Activated naive CD8-positive, alpha-beta T cell (primary cell): ENCODE measurements at regions not wholly inside any gene's neighbourhood (a gene's known extent, or its start where the extent isn't known, plus 50 kb on each side); places are given as distances from the start of the nearest gene placed in this dataset.

Source experiments
- H3K27ac Mint-ChIP-seq: one replicate; pipeline ENCODE4 v1.8.0; 2021; ENCODE audit warnings: mixed read lengths
- H3K27me3 Mint-ChIP-seq: one replicate; pipeline ENCODE4 v1.8.0; 2021; ENCODE audit warnings: mixed read lengths
- H3K36me3 Mint-ChIP-seq: one replicate; pipeline ENCODE4 v1.8.0; 2021; ENCODE audit warnings: mixed read lengths
- H3K4me1 Mint-ChIP-seq: one replicate; pipeline ENCODE4 v1.8.0; 2021; ENCODE audit warnings: low read depth, mixed read lengths
- H3K4me3 Mint-ChIP-seq: one replicate; pipeline ENCODE4 v1.8.0; 2021; ENCODE audit warnings: mild to moderate bottlenecking, mixed read lengths
- H3K9me3 Mint-ChIP-seq: one replicate; pipeline ENCODE4 v1.8.0; 2021; ENCODE audit warnings: low read depth, mixed read lengths

- Mint-ChIP-seq H3K4me3 (no peak overlapping the region), H3K36me3 (peaks cover 2% of the 10 kb centered on the region), H3K9me3 (no peaks in the 10 kb centered on the region), H3K27ac (no peak overlapping the region), H3K4me1 (peaks cover 2% of the 10 kb centered on the region), H3K27me3 (peaks cover 24% of the 10 kb centered on the region)
Measured at GRCh38 chr13:99911965-99912566, 59.5 kb downstream of the ZIC5 start.

- peaks cover 25% of the 10 kb centered on the region for H3K27me3 Mint-ChIP-seq
- peaks cover 2% of the 10 kb centered on the region for H3K36me3 Mint-ChIP-seq
- no peak overlapping the region for H3K27ac Mint-ChIP-seq
- no peak overlapping the region for H3K4me3 Mint-ChIP-seq
- H3K4me1 Mint-ChIP-seq: no peaks in the 10 kb centered on the region
- H3K9me3 Mint-ChIP-seq: no peaks in the 10 kb centered on the region
Measured at GRCh38 chr13:99911069-99911964, 60.2 kb downstream of the ZIC5 start.

DNA sequence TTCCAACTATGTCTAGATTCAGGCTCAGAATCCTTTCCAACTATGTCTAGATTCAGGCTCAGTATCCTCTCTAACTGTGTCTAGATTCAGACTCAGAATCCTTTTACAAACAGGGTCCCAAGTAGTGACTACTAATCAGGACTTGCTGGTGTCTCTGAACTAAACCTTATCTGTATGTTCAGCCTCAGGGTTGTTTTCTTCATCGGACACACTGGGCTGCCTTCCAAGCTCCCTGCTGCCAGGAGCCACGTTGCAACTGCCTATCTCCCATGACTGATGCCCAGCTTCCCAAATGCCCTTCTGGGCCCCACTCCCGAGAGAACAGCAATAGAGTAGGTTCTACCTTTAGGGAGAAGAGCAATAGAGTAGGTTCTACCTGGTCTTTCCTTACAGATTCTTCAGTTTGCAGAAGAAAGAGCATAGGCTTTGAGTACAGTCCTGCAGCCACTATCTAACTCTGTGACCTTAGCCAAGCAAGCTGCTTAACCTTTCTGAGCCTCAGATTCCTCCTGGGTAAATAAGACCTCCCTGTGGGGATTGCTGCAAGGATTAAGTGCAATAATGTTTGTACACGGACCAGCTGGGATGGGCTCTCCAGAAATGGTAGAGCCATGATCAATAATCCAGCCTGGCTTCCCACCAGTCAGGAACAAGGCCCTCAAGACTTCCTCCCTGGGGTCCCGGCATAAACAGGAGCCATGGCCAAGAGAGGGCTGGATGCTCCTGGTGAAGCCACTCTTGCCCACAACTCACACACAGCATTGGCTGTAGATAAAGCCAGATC lies 61.5 kb downstream of the ZIC5 start:
- Mint-ChIP-seq H3K36me3 (peaks cover 2% of the 10 kb centered on the region), H3K4me3 (no peak overlapping the region), H3K9me3 (no peaks in the 10 kb centered on the region), H3K4me1 (no peaks in the 10 kb centered on the region), H3K27ac (no peak overlapping the region), H3K27me3 (peaks cover 30% of the 10 kb centered on the region)

DNA sequence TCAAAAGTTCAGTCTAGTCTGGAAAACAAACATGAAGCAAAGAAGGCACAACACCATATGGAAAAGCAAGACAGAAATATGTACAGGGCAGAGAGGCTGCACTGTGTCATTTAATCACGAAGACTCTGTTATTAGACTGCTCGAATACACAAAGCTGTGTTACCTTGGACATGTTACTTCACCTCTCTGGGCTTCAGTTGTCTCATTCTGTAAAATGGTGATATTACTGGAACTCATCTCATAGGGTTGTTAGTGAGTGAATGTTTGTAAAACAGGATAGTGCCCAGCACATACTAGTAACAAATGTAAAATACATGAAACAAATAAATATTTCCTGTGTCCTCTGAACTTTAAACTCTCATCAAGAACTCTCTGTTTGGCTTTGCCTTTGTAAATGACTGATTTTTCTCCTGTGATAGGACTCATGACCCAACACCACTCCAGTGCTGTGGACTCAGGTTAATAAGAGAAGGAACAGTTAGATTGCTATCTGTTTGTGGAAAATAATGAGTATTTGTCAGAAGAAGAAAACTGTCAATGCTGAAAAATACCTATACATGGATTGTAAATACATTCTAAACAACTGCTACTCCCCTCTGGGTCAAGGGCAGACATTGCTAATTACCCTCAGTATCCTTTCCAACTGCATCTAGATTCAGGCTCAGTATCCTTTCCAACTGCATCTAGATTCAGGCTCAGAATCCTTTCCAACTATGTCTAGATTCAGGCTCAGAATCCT lies 62.3 kb downstream of the ZIC5 start:
- H3K27me3 Mint-ChIP-seq: peaks cover 31% of the 10 kb centered on the region
- H3K4me3 Mint-ChIP-seq: no peak overlapping the region
- peaks cover 2% of the 10 kb centered on the region for H3K36me3 Mint-ChIP-seq
- H3K4me1 Mint-ChIP-seq: no peaks in the 10 kb centered on the region
- no peaks in the 10 kb centered on the region for H3K9me3 Mint-ChIP-seq
- no peak overlapping the region for H3K27ac Mint-ChIP-seq

- peaks cover 30% of the 10 kb centered on the region for H3K27me3 Mint-ChIP-seq
- no peaks in the 10 kb centered on the region for H3K4me1 Mint-ChIP-seq
- H3K27ac Mint-ChIP-seq: no peak overlapping the region
- no peaks in the 10 kb centered on the region for H3K9me3 Mint-ChIP-seq
- H3K4me3 Mint-ChIP-seq: no peak overlapping the region
- H3K36me3 Mint-ChIP-seq: peaks cover 2% of the 10 kb centered on the region
Measured at GRCh38 chr13:99908140-99908803, 63.3 kb downstream of the ZIC5 start.

DNA sequence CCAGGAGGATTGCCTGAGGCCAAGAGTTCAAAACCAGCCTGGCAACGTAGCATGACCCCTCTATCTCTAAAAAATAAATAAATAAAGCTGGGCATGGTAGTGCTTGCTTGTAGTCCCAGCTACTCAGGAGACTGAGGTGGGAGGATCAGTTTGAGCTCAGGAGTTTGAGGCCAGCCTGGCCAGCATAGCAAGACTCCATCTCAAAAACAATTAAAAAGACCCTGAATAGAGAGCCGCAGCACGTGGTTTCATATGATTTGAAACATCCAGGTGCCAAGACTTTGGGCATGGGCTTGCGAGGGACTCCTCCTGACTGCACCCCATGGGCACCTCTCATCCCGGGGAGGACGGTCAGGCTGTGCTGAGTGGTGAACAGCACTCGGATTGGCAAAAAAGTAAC lies 63.9 kb downstream of the ZIC5 start:
- no peak overlapping the region for H3K27ac Mint-ChIP-seq
- peaks cover 30% of the 10 kb centered on the region for H3K27me3 Mint-ChIP-seq
- no peak overlapping the region for H3K4me3 Mint-ChIP-seq
- H3K36me3 Mint-ChIP-seq: peaks cover 2% of the 10 kb centered on the region
- H3K9me3 Mint-ChIP-seq: no peaks in the 10 kb centered on the region
- H3K4me1 Mint-ChIP-seq: no peaks in the 10 kb centered on the region

GRCh38 chr13:99907038-99907437 lies 64.5 kb downstream of the ZIC5 start:
- H3K27me3 Mint-ChIP-seq: peaks cover 30% of the 10 kb centered on the region
- H3K4me3 Mint-ChIP-seq: no peak overlapping the region
- peaks cover 2% of the 10 kb centered on the region for H3K36me3 Mint-ChIP-seq
- no peaks in the 10 kb centered on the region for H3K4me1 Mint-ChIP-seq
- no peak overlapping the region for H3K27ac Mint-ChIP-seq
- no peaks in the 10 kb centered on the region for H3K9me3 Mint-ChIP-seq

- Mint-ChIP-seq H3K4me1 (no peaks in the 10 kb centered on the region), H3K27me3 (peaks cover 26% of the 10 kb centered on the region), H3K9me3 (no peaks in the 10 kb centered on the region), H3K36me3 (no peaks in the 10 kb centered on the region), H3K27ac (no peak overlapping the region), H3K4me3 (no peak overlapping the region)
Measured at GRCh38 chr13:99905814-99906213, 65.8 kb downstream of the ZIC5 start.

GRCh38 chr13:99905224-99905623 lies 66.3 kb downstream of the ZIC5 start:
- Mint-ChIP-seq H3K27me3 (peaks cover 30% of the 10 kb centered on the region), H3K36me3 (no peaks in the 10 kb centered on the region), H3K4me1 (no peaks in the 10 kb centered on the region)

GRCh38 chr13:99903140-99903539 lies 68.4 kb downstream of the ZIC5 start:
- H3K27me3 Mint-ChIP-seq: peaks cover 35% of the 10 kb centered on the region
- H3K9me3 Mint-ChIP-seq: no peaks in the 10 kb centered on the region
- no peaks in the 10 kb centered on the region for H3K36me3 Mint-ChIP-seq
- no peak overlapping the region for H3K4me3 Mint-ChIP-seq
- H3K4me1 Mint-ChIP-seq: no peaks in the 10 kb centered on the region
- no peak overlapping the region for H3K27ac Mint-ChIP-seq

More at GRCh38 chr13:99905224-99905623, 66.3 kb downstream of the ZIC5 start:
- H3K9me3 Mint-ChIP-seq: no peaks in the 10 kb centered on the region
- no peak overlapping the region for H3K27ac Mint-ChIP-seq
- H3K4me3 Mint-ChIP-seq: no peak overlapping the region

DNA sequence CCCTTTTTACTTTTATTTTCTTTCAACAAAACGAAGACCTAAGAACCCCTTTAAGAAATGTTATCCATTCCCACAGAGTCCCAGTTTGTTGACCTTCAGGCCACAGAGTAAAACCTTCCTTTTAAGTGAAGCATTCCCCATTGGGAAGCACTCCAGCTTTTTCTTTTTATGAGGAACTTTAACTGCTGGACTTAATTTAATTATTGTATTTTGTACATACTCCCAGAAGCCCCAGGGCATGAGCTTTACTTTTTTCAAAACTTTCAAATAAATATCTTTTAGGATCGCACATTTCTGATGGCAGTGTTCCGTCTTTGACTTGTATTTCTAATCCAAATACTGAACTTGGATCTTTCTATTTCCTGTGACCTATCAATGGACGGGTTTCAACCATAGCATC lies 68.9 kb downstream of the ZIC5 start:
- no peak overlapping the region for H3K27ac Mint-ChIP-seq
- no peak overlapping the region for H3K4me3 Mint-ChIP-seq
- H3K9me3 Mint-ChIP-seq: no peaks in the 10 kb centered on the region
- peaks cover 38% of the 10 kb centered on the region for H3K27me3 Mint-ChIP-seq
- H3K36me3 Mint-ChIP-seq: no peaks in the 10 kb centered on the region
- no peaks in the 10 kb centered on the region for H3K4me1 Mint-ChIP-seq

GRCh38 chr13:99900960-99901359 lies 70.6 kb downstream of the ZIC5 start:
- H3K9me3 Mint-ChIP-seq: no peaks in the 10 kb centered on the region
- peaks cover 46% of the 10 kb centered on the region for H3K27me3 Mint-ChIP-seq
- H3K27ac Mint-ChIP-seq: no peak overlapping the region
- H3K4me3 Mint-ChIP-seq: no peak overlapping the region
- peaks cover 2% of the 10 kb centered on the region for H3K36me3 Mint-ChIP-seq
- H3K4me1 Mint-ChIP-seq: no peaks in the 10 kb centered on the region

GRCh38 chr13:99898421-99898820 lies 73.1 kb downstream of the ZIC5 start:
- Mint-ChIP-seq H3K9me3 (no peaks in the 10 kb centered on the region), H3K27me3 (peaks cover 54% of the 10 kb centered on the region), H3K27ac (no peak overlapping the region), H3K4me1 (peaks cover 6% of the 10 kb centered on the region), H3K4me3 (no peak overlapping the region), H3K36me3 (peaks cover 2% of the 10 kb centered on the region)

DNA sequence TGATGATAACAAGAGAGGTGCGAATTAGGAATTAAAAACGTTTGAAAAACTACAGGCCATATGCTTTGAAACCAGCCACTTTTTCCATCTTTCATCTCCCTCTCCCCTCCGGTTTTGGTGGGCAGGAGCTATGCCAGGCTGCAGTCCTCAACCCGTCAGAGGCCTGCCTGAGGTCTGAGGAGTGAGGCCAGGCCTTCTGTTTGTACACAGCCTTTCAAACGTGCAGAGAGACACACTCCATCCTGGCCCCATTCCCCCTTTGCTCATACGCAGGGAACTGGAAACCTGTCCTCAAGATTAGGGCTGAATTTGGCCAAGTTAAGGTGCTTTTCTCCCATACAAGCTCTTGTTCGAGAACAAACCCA lies 74.5 kb downstream of the ZIC5 start:
- peaks cover 51% of the 10 kb centered on the region for H3K27me3 Mint-ChIP-seq
- no peak overlapping the region for H3K27ac Mint-ChIP-seq
- H3K4me3 Mint-ChIP-seq: peak overlapping the region; percentile 46
- H3K36me3 Mint-ChIP-seq: peaks cover 2% of the 10 kb centered on the region
- H3K4me1 Mint-ChIP-seq: peaks cover 6% of the 10 kb centered on the region
- H3K9me3 Mint-ChIP-seq: no peaks in the 10 kb centered on the region
